ENCODE measurements at regions not wholly inside any gene's neighbourhood (a gene's known extent, or its start where the extent isn't known, plus 50 kb on each side); places are given as distances from the start of the nearest gene placed in this dataset.

GRCh38 chr7:98748090-98748489, 121.7 kb downstream of the TMEM130 start:
- no peak for TF ChIP-seq CTCF (IDR thresholded peaks at IDR 0.05; ENCODE audit: low read depth, low read length, missing control alignments)
- no peak overlapping the region for H3K4me3 ChIP-seq (replicated peaks; ENCODE audit: low read depth, low read length)
- DNase-seq (ENCODE audit: extremely low read depth, low read depth) = no peak

- TF ChIP-seq CTCF (IDR thresholded peaks at IDR 0.05; ENCODE audit: low read depth, low read length, missing control alignments) = no peak
- no peak for DNase-seq (ENCODE audit: extremely low read depth, low read depth)
- H3K4me3 ChIP-seq (replicated peaks; ENCODE audit: low read depth, low read length) = no peak overlapping the region
These were observed 116.6 kb downstream of the TMEM130 start for GRCh38 chr7:98753176-98753575.

GRCh38 chr7:98753989-98754479, 115.8 kb downstream of the TMEM130 start:
- no peak for TF ChIP-seq CTCF (IDR thresholded peaks at IDR 0.05; ENCODE audit: low read depth, low read length, missing control alignments)
- no peak for DNase-seq (ENCODE audit: extremely low read depth, low read depth)
- no peak overlapping the region for H3K4me3 ChIP-seq (replicated peaks; ENCODE audit: low read depth, low read length)

- no peak for TF ChIP-seq CTCF (IDR thresholded peaks at IDR 0.05; ENCODE audit: low read depth, low read length, missing control alignments)
- DNase-seq (ENCODE audit: extremely low read depth, low read depth) = no peak
- no peak overlapping the region for H3K4me3 ChIP-seq (replicated peaks; ENCODE audit: low read depth, low read length)
These were observed 114.5 kb downstream of the TMEM130 start for GRCh38 chr7:98755138-98755898.

GRCh38 chr7:98758157-98758556, 111.7 kb downstream of the TMEM130 start:
- DNase-seq (ENCODE audit: extremely low read depth, low read depth) = no peak
- no peak overlapping the region for H3K4me3 ChIP-seq (replicated peaks; ENCODE audit: low read depth, low read length)
- TF ChIP-seq CTCF (IDR thresholded peaks at IDR 0.05; ENCODE audit: low read depth, low read length, missing control alignments) = no peak

GRCh38 chr7:98760201-98760651, 109.6 kb downstream of the TMEM130 start:
- no peak for DNase-seq (ENCODE audit: extremely low read depth, low read depth)
- no peak for TF ChIP-seq CTCF (IDR thresholded peaks at IDR 0.05; ENCODE audit: low read depth, low read length, missing control alignments)
- no peak overlapping the region for H3K4me3 ChIP-seq (replicated peaks; ENCODE audit: low read depth, low read length)
